ENCODE measurements at regions not wholly inside any gene's neighbourhood (a gene's known extent, or its start where the extent isn't known, plus 50 kb on each side); places are given as distances from the start of the nearest gene placed in this dataset.
"Not testable (repeated sequence)": the region's sequence is repeated elsewhere in the genome, so short reads cannot be mapped to it uniquely, and the experiment has no call there.

DNA sequence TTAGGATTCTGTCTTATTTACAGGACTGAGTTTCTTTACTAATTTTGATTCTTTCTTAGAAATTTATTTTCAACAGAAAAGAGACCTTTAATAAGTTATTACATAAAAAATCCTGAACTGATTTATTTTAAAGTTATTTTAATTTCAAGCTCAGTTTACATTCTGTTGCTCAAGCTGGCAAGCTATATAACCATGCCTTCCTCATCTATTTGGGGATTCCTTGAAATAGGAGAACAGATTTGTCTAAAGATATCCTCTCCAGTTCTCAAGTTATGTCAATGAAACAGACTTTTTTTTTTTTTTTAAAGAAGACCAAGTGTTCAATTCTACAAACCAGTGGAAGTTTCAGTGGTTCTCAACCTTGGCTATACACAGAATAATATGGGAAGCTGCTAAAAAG is 103.3 kb upstream of the TRHDE start:
- DNase-seq, result no peak

GRCh38 chr12:72173974-72174373 is 98.2 kb upstream of the TRHDE start:
- DNase-seq, result no peak

DNA sequence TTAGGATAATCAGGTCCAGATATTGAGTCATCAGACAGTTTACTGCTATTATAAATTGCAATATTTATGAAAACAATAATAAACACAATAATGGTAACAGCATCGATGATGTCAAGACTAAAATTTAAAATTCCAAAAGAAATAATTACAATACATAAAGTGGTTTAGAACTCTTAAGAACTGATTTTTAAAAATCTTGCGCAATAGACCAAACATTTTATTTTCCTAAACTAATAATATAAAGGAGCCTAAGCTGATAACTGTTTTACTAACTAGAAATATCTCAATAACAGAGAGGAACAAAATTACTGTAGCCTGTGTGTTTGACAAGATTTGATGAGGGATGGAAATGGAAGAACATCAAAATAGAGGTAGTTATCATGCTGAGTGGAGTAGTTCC is 93.9 kb upstream of the TRHDE start:
- no peak for DNase-seq

DNA sequence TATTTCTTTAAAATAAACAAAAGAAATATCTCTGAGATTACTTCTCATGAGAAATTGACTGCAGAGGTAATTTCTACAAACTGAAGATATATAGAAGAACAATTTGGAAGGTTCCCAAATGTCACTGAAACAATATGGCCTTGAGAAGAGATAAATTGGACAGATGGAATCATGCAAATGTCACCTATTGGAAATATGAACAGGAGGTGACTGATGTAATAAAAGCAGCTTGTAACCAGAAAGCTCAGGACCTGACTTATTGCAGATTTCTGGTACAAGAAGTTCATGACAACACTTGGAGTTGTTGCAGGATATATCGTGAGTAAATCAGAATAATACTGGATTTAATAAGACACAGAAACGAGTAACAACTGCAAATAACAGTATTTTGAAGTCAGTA is 93.3 kb upstream of the TRHDE start:
- DNase-seq, result no peak

DNA sequence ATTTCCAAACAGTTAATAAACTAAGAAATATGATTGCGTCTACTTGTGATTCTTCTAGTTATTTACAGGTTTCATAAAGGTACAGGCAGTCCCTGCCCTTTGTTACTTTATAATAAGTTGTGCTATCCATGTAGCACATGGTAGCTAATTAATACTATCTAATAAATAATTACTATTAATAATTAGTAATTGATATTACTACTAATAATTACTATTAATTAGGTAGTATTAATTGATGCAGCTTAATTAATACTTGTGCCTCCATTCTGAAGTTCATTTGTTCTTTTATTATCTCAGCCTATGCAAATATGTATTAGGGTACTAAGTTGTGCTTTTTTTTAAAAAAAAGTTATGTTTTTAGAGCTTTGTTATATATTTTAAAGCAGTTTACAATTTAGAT is 92.3 kb upstream of the TRHDE start:
- no peak for DNase-seq

DNA sequence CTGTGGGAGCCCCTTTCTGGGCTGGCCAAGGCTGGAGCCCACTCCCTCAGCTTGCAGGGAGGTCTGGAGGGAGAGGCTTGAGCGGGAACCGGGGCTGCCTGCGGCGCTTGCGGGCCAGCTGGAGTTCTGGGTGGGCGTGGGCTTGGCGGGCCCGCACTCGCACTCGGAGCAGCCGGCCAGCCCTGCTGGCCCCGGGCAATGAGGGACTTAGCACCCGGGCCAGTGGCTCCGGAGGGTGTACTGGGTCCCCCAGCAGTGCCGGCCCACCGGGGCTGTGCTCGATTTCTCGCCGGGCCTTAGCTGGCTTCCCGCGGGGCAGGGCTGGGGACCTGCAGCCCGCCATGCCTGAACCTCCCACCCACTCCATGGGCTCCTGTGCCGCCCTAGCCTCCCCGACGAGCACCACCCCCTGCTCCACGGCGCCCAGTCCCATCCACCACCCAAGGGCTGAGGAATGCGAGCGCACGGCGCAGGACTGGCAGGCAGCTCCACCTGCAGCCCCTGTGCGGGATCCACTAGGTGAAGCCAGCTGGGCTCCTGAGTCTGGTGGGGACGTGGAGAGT is 87.1 kb upstream of the TRHDE start:
- not testable (repeated sequence) for DNase-seq

DNA sequence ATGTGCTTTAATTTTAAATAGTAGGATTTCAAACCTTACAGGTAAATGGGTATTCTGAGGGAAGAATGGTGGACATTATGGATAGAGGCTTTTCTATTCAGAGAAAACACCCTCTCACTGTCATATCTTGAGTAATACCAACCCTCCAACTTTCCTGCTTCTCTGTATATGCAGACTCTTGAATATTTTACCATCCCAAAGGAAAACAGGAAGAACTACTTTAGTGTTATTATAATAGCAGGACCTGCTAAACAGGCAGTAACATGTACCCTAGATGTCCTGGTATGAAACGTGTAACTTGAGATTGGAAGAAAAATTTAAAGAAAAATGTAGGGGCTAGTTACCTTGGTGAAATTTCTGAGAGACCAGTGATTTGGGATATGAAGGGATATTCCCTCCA is 82.9 kb upstream of the TRHDE start:
- DNase-seq, result no peak

- DNase-seq, result no peak
These were observed 80.4 kb upstream of the TRHDE start for GRCh38 chr12:72191761-72192160.

GRCh38 chr12:72197790-72198189 is 74.4 kb upstream of the TRHDE start:
- DNase-seq, result no peak

DNA sequence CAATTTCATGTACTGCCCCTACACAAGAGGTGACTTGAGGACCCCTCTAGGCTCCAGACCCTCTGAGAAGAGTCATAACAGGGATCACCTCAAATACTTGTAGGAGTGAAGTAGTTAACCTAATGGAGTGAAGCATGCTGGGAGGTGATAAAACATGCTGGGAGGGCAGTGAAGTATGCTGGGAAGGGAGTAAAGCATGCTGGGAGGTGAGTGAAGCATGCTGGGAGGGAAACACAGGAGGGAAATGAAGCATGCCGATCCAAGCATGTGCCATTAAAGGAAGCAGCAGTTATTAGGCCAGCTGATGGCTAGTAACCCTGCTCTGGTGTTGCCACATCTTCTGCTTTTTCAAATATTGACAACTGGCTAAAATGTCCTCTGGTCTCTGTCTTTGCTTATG is 70.7 kb upstream of the TRHDE start:
- no peak for DNase-seq

GRCh38 chr12:72203764-72204335 is 68.3 kb upstream of the TRHDE start:
- DNase-seq, result no peak

- DNase-seq, result peak; percentile 77
These were observed 65.1 kb upstream of the TRHDE start for GRCh38 chr12:72207079-72207478.

DNA sequence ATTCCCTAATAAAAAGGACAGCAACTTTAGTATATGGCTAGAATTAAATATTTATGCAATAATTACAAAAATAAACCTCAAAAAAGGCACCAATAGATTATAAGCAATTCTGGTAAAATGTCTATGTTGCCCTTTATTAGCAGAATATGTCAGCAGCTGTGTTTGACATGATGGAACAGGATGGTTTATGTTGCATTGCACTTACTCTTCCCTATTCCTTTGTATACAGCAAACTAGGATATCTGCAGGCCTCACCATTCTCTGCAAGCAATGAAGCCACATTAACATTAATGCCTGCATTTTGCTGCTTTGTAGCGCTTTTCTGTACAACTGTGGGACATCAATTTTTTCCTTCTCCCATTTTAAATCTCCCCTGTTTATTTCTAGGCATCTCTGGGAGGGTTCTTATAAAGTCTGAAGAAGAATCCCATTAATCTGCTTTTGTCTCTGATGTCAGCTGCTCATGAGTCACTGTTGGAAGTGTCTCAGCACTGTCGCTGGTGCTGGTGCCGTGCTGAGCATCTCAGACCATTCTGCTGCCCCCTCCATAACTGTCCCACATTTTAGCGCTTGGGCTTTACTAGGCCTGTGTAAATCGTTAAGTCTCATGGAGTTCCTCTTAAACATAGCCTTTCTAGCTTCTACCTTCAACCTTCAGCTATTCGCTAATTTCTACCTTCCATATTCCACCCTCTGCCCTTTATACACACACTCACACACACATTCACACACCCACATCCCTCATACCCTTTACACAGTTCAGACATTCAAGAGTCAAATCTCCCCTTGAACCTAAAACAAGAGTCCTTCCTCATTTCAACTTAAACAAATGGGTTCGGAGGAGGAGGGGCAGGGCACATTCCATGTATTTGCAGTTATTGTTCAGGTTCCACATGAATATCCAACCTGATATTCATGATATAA is 64.4 kb upstream of the TRHDE start:
- DNase-seq, result peak; percentile 50

GRCh38 chr12:72209086-72209485 is 63.1 kb upstream of the TRHDE start:
- no peak for DNase-seq

DNA sequence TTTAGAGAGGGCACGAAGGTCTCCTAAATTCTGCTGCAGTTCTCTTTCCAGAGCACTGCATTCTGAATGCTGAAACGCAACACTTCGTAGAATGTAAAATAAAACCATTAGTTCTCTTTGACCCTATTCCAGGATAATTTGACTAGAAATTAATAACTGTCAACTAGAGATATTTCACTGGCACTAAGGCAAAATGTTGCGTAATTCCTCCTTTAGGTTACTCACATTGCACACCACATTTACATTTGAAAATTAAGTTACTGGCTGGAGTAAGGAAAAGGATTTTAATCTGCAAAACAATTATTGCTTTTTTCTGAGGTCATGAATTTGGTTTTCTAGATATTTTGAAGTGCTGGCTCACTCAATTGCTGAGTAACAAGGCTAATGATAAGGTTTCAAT is 58.0 kb upstream of the TRHDE start:
- DNase-seq, result no peak

GRCh38 chr12:72215287-72215686 is 56.9 kb upstream of the TRHDE start:
- not testable (repeated sequence) for DNase-seq

GRCh38 chr12:72219937-72220336 is 52.2 kb upstream of the TRHDE start:
- no peak for DNase-seq

Data from NCI-H510A treated with DMSO at 0.1 percent for 48 hours (cell line).